ENCODE measurements at regions not wholly inside any gene's neighbourhood (a gene's known extent, or its start where the extent isn't known, plus 50 kb on each side); places are given as distances from the start of the nearest gene placed in this dataset.

DNA sequence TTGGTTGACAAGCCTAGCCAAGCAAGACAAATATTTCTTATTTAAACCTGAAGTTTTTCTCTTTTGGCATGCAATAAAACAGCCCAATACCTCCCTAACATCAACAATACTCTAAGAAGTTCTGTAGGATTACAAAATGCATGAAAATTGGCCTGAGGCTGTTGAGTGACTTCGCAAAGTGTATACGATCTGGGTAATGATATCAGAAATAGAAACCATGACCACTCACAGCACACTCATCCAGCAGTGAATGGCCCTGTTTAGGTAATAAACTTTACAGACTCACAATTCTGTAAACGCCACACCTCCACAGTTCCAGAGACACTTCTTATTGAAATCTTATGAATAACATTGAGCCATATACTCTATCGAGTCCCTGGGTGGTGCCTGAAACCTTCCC is 83.0 kb upstream of the NAALADL2 start:
- in situ Hi-C loops (cut with MboI; ENCODE audit: low pct_unique_long_range_greater_than_20kb, low sequenced_read_pairs, unreplicated experiment): no loop called here
- no peak for DNase-seq (ENCODE audit: low spot score)
- TF ChIP-seq, protein P1, sequence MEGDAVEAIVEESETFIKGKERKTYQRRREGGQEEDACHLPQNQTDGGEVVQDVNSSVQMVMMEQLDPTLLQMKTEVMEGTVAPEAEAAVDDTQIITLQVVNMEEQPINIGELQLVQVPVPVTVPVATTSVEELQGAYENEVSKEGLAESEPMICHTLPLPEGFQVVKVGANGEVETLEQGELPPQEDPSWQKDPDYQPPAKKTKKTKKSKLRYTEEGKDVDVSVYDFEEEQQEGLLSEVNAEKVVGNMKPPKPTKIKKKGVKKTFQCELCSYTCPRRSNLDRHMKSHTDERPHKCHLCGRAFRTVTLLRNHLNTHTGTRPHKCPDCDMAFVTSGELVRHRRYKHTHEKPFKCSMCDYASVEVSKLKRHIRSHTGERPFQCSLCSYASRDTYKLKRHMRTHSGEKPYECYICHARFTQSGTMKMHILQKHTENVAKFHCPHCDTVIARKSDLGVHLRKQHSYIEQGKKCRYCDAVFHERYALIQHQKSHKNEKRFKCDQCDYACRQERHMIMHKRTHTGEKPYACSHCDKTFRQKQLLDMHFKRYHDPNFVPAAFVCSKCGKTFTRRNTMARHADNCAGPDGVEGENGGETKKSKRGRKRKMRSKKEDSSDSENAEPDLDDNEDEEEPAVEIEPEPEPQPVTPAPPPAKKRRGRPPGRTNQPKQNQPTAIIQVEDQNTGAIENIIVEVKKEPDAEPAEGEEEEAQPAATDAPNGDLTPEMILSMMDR (IDR thresholded peaks at IDR 0.05; ENCODE audit: extremely low read depth, insufficient read depth, missing control alignments): no peak

DNA sequence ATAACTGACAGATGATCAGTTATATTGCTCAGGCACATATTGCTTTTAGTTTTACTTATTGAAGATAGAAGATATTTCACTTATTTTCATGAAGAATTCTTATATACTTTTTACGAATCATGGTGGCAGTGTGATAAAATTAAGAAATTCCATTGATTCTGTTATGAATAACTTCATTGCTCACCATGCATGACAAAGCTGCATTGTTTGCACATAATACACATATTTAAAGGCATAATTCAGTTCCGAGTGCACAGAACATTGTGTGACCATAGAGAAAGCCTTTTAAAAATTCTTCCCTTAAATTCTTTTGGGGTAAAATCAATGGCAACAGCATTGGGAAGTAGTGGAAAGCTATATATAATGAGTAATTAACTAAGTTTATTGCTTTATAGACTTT is 82.5 kb upstream of the NAALADL2 start:
- no peak for DNase-seq (ENCODE audit: low spot score)
- TF ChIP-seq, protein P1 (IDR thresholded peaks at IDR 0.05; ENCODE audit: extremely low read depth, insufficient read depth, missing control alignments): no peak
- in situ Hi-C loops (cut with MboI; ENCODE audit: low pct_unique_long_range_greater_than_20kb, low sequenced_read_pairs, unreplicated experiment): no loop called here

DNA sequence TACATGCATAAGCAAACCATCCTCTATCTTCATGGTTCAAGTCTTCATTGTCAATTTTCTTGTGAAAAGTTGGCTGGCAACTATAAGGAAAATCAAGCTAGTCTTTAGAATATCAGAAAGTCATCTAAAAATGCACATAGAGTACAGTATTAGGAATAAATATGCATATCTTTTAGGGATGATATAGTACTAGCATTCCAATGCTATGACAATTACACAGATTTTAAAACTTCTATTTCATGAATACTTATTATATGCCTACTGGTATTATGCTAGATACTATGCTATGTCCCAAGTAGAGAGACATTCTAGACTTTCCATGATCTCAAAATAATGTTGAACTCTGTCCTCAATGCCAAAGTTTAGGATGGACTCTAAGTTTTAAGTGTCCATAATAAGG is 81.3 kb upstream of the NAALADL2 start:
- in situ Hi-C loops (cut with MboI; ENCODE audit: low pct_unique_long_range_greater_than_20kb, low sequenced_read_pairs, unreplicated experiment): no loop called here
- TF ChIP-seq, protein P1 (IDR thresholded peaks at IDR 0.05; ENCODE audit: extremely low read depth, insufficient read depth, missing control alignments): no peak
- no peak for DNase-seq (ENCODE audit: low spot score)

DNA sequence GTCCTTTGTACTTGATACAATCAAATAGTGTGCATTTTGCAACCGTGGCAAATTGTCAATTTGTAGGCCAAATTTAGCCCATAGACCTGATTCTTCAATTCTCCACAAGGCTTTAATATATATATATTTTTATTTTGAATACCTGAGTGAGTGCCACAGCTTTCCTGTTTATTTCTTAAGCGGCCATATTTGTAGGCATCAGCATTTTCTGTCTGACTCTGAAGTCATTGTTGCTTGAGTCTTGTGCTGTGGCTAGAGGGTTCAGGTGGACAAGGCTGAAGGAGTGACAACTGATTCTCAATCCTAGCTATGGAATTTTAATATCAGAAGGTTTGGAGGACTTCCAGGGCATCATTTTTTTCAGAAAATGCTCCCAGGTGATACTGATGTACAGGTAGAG is 75.6 kb upstream of the NAALADL2 start:
- TF ChIP-seq, protein P1 (IDR thresholded peaks at IDR 0.05; ENCODE audit: extremely low read depth, insufficient read depth, missing control alignments): no peak
- no peak for DNase-seq (ENCODE audit: low spot score)
- in situ Hi-C loops (cut with MboI; ENCODE audit: low pct_unique_long_range_greater_than_20kb, low sequenced_read_pairs, unreplicated experiment): no loop called here

DNA sequence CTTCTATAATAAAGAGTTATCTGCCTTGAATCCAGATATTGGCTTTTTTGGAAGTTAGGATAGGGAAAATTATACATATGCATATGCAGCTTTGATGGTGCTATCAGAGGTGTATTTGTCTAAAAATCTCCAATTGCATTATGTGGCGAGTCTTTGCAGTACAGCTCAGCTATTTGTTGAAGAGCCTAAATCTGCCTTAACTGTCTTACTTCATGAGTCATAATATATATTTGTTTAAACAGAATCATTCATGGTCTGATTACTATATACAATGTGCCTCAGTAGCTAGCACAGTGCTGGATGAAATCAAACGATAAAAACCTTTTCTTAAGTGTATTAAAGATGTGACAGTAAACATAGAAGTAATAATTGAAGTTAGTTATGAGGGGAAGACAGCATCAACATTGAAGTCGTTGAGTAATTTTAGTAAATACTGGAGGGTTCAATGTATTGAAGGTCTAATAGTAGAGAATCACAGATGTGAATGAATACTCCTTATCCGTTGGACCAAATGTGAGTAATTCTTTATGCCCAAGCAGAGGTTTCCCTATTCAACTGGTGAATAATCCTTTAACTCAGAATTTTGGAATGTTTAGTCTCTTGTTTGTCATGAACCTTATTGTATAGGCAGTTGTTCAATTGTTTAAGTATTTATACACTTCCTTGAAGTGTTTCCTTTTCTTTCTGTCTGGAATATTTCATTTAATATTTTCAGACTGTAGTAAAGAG is 74.8 kb upstream of the NAALADL2 start:
- no peak for DNase-seq (ENCODE audit: low spot score)
- TF ChIP-seq, protein P1 (IDR thresholded peaks at IDR 0.05; ENCODE audit: extremely low read depth, insufficient read depth, missing control alignments): no peak
- in situ Hi-C loops (cut with MboI; ENCODE audit: low pct_unique_long_range_greater_than_20kb, low sequenced_read_pairs, unreplicated experiment): no loop called here

DNA sequence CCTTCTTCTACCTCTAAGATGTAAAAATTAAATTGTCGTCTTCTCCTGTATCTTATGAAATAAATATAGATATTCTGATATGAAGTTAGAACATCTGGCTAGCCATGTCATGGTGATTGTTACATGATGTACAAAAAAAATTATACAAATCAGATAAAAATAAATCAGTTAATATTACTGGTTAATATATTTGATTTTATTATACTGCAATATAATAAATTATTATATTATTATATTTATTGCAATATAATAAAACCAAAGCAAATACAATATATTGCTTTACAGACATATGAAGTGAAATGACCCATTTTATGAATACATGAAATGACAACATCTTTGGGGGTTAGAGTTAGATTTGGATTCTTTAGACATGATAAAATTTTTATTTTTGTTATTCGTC is 72.3 kb upstream of the NAALADL2 start:
- in situ Hi-C loops (cut with MboI; ENCODE audit: low pct_unique_long_range_greater_than_20kb, low sequenced_read_pairs, unreplicated experiment): no loop called here
- TF ChIP-seq, protein P1 (IDR thresholded peaks at IDR 0.05; ENCODE audit: extremely low read depth, insufficient read depth, missing control alignments): no peak

More for the DNA sequence above, 72.3 kb upstream of the NAALADL2 start:
- no peak for DNase-seq (ENCODE audit: low spot score)
